ENCODE measurements at regions not wholly inside any gene's neighbourhood (a gene's known extent, or its start where the extent isn't known, plus 50 kb on each side); places are given as distances from the start of the nearest gene placed in this dataset.

DNA sequence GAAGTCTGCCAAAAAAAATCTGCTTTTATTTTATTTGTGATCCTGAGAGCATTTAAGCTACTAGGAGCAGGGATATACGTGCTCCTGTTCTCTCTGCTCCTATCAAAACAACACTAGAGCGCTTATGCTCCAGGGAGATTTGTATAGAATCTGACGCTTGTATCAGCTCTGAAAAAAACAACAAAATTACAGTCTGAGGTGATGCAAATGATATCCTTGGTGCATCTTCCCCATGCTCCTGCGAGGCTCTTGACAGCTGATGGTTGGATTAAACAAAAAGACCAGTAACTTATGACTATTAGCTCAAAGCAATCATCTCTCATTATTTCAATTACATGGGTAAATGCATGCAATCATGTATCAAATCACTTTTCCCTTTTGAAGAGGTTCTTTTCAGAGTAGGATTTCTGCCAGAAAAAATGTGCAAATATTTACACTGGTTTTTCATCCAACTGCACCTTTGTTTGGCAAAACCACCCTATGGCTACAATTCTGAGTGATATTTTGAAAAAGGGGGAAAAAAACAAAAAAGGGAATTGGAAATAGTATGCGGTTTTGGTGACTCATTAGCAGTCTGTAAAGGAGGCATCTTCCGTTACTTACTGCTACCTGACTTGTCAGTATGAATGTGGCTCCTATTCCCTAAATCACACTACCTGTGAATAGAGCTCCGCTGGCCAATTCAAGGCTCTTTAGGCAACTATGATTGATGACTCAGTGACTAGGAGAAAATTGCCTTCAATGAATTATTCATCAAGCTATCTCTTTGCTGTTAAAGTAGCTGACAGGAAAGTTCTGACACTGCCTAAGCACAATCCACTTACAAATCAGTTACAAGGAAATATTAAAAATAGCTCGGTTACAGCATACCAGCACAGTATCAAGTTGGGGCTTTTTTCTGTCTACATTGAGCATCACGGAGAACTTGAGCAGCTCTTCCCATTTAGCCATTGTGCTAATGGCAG, 450.0 kb downstream of the FOXG1 start:
- no peak for DNase-seq (ENCODE audit: low spot score)

DNA sequence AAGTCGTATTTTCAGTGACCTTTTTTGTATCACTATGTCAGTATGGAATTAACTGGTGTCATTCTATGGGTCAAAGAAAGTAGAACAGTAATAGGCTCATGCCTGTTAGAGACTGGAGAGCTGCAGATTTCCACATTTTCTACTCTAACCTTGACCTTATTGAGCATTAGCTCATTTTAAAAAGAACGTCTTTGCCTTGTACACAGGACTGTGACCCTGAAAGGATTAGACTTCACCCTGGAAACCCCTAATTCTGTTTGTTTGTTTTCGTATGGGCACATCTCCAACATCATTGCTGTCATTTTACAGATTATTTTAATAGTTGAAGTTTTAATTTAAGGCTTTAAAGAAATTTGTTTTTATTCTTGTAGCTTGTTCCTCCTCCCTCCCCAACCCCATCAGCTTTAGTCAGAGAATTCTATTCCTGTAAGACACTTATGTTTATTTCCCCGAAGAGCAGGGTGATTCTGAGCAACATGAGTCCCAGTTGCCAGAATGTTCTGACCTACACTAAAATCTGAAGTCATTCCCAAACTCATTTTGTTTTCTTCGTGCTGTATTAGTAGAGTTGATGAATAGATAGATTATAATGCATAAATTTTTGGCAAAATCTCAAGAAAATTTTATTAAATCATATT, 451.3 kb downstream of the FOXG1 start:
- DNase-seq (ENCODE audit: low spot score) = no peak

DNA sequence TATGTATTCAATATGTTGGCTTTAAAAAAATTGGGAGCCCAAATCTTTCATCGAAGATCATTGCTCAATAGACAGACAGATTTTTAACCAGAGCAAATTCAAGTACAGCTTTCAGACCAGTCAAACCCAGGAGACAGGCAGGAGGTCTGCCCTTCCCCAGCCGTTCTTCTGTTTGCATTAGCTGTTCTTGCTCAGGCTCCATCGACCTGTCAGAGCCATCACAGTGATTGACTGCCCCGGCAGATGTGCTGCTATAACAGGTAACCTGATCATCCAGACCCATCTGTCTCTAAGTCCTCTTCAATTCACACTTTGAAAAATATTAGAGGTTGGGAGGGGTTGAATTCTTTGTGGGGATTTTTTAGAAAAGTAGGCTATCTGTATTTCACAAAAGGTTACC, 453.5 kb downstream of the FOXG1 start:
- DNase-seq (ENCODE audit: low spot score) = no peak

DNA sequence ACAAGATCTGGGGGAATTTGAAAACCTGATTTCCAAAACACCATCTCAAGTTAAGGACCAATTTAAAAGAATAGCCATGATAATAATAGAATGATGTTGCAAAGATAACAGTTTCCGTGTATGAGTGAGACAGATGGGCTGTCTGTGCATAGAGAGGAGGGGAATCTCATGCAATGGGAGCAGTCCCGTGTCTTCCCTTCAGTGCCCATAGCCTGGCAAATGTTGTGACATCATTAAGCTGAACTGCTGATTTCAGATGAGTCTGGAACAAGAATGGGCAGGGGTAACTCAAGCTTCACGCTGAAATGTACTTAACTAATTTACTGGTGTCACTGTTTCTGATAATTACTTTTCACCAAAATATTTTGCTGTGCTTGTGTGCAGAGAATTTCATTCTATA, 454.0 kb downstream of the FOXG1 start:
- DNase-seq (ENCODE audit: low spot score) = no peak

DNA sequence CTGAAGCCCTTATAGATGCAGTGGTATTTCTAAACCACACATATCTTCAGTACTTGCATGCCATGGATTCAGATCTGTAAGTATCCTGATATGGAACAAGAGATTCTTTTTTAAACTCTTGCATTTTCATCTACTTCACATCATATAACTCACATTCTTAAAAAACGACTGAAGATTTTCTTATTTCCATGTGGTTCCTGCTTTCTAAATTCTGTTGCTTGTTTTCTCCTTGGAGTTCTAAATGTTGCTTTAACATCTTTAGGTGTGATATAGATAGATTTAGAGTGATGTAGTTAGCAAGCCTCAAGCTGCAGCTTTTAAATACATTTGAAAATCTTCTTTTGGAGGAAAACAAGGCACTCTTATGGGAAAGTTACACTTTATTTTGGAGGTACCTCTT, 455.4 kb downstream of the FOXG1 start:
- DNase-seq (ENCODE audit: low spot score) = no peak

DNA sequence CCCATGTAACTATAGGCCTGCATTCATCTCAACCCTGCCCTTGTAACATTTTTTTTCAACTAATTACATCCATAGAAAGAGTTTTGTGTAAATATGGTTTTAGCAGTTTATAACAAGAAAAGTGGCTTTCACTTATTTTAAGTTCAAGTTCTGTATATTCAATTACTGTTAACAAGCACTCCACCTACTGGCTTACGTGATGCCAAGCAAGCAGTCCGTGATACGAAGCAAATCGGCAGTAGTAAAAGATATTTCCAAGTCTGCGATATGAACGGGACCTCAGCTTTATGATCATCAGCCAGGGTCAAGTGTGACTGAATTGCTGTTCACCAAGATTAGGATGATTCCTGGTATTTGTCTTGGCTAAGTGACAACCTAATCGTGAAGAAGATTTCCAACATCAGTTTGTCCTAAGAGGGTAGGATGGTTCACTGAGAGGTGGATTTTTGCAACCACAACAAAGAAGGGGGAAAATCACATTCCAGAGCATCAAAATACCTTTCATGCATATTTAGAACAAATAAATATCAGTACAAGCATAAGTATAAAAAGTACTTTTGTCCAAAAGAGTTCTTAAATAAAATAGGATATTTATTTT, 456.2 kb downstream of the FOXG1 start:
- peak; percentile 28 for DNase-seq (ENCODE audit: low spot score)

DNA sequence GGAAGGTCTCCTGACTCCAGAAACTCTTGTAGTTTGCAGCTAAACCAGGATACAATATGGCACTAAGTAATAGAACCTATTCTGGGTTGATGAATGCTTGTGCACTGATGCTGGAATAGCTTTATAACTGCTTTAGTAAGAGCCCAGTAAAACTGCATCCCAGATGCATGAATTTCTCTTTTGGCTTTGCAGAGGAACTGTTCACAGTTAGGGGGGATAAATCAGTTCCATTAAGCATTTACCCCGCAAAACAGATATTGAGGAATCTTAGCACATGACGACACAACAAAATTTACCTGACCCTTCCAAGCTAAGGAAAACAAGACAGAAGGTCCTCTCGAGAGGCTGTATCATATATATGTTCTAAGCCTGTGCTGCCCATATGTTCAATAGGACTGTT, 457.4 kb downstream of the FOXG1 start:
- DNase-seq (ENCODE audit: low spot score) = no peak

DNA sequence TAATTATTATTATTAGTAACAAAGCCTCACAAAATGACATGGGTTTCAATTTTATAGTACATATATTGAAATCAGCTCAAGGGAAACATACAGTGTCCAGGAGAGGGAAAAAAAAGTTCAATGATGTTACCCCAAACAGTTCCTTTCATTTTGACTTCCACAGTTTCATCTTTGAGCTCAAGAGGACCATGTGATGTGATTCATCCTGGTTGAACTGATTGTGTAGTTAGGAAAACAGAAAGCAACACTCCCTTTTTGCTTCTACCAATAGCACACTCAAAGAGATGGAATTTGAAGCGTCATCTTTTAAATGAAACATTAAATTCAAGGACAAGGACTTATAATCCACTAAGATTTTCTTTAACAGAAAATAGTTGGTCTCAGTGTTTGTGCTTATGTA, 461.0 kb downstream of the FOXG1 start:
- DNase-seq (ENCODE audit: low spot score) = no peak

DNA sequence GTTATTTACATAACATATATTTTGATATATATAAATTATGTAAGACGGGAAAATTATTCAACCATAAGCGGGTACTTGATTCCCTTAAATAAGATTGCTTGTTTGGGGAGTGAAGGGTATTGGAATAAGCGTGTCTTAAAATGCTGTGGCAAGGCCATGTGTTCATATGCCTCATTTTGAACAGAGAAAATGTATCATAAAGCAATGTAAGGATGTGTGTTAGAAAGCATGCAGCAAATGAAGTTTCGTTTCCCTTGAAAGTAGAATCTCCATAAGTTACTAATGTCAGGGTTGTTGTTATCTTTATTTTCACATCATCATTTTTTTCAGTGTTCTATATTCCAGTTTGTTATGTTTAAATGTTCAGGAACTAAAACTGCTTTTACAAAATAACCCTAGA, 465.6 kb downstream of the FOXG1 start:
- DNase-seq (ENCODE audit: low spot score) = no peak

DNA sequence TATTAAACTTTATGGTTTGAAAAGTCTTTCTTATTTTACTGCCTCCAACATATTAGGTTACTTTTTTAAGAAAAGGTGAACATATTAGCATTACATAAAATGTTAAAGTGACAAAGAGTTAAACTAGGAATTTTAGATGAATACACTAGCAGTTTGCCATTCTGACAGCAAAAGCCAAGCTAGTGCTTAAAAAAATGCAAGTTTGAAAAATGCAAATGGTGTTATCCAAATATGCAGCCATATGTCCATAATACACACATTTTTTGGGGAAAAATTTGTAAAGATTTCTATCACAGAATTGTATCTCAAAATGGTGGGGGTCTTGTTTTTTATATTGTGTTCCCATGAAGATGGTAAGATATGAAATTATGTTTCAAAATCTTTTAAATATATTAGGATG, 466.1 kb downstream of the FOXG1 start:
- no peak for DNase-seq (ENCODE audit: low spot score)

DNA sequence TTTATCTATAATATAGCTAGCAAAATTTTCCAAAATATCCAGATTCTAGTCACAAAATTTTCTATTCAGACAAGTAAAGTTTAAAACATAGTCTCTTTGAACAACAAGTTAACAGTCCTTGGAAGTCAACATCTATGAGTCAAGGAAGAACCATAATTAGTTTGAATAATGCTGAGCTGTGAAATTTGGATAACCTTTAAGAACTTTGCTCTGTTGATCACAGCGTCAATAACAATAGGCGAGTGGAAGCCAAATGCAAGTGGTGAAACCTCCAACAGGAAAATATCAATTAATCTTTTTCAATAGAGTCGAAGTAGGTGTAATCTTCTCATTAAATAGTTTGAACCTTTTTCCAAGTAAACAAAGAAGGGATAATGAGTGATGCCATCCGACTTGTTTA, 466.6 kb downstream of the FOXG1 start:
- no peak for DNase-seq (ENCODE audit: low spot score)

DNA sequence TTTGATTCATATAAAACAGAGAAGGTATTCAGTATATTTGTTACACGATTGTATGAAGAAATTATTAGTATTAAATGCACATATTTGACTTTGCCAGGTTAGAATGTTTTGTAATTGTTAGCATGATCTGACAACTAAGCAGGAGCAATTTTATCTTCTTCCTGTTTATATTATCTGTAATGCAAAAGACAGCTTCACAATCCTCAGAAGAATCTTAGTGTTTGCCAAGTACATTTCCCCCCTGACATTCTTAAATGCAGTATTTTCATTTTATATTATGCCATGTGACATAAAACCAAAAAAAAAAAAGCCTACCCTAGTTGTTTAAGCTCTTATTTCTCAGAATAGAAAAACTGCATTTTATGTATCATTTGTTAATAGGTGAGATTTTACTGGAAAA, 469.4 kb downstream of the FOXG1 start:
- no peak for DNase-seq (ENCODE audit: low spot score)

DNA sequence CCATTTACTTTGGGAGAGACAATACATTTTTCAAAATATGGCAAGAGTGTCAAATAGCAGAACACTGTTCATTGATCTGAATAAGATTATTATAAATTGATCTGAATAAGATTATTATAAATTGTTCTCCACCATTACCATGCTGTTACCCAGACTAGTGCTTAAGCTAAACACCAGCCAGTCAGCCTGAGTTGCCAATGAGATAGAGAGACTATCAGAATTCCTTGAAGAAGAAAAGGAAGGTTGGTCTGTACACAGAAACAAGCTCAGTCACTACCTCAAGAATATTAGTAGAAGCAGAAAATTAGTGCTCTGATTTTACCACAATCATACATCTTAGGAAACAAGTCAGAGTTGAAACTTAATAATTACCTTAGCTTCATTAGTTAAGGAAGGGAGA, 469.8 kb downstream of the FOXG1 start:
- no peak for DNase-seq (ENCODE audit: low spot score)

DNA sequence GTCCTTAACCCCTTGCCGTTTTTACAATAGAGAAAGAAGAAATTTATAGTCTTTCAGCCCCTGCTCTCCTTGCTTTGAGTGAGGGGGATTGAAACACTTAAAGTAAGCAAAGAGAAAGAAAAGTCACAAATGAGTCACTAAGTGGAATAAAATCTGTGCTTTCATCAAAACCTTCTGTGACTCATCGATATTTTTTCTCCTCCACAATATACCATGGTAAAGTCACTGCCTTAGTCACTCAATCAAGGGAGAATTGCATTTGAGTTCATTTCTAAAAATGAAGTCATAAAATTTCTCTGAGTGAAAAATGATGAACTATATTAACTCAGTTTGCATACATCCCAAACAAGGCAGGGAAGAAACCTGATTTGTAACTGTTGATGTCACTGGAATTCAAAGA, 470.3 kb downstream of the FOXG1 start:
- no peak for DNase-seq (ENCODE audit: low spot score)

DNA sequence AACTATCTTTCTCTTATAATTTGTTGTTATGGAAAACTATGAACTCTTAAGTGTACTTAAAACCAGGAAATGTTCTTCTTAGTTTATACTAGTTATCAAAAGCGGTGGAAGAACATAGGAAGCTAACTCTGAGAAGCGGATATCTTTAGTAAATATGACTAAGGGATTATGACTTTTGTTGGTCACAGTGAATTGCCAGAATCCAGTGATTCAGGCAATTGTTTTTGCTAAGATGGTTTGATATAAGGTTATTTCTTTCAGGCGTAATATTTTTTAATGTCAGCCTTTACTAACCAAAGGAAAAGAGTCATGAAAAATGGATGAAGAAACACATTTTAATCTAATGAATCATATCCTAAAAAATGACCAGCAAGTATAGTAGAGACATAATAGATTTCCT, 473.5 kb downstream of the FOXG1 start:
- DNase-seq (ENCODE audit: low spot score) = no peak

DNA sequence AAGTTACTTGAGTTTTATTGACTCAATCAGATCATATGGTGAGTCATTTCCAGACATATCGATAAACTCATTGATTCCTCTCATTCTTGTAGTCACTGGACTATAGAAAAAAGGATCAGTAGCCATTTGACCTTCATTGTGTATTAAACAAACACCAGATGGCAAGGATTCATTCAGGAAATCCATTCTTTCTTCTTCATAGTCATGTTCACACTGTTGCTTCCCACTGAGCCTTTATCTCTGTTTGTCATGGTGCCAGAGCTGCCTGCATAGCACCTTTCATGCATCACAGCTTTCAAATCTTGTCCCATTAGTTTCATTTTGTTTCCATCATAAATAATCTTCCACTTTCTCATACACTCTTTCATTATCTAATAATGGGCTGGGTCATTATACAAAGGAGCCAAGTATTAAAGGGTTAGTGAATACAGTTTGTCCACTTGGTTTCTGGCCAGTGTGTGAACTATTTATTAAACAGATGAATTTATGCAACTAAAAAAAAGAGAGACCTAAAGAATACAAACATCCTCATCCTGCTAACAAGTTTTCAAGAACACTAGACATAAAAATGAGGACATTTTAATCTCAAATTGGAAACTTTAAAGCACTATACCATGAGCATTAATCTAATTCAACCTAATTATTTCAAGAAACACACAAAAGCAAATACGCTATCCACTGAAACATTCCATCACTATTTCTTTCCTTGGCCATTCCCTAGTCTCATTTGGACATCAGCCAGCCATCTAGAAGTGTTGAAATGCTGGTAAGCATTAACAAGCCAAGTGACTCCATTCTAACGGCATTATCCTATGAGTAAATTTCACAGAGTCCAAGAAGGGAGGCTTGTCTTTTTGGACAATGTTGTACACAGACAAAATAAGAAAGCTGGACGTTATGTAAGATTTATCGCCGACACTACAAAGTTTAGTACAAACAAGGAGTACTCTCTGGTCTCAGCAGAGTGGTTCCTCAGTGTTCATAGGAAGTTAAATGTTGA, 476.5 kb downstream of the FOXG1 start:
- no peak for DNase-seq (ENCODE audit: low spot score)

DNA sequence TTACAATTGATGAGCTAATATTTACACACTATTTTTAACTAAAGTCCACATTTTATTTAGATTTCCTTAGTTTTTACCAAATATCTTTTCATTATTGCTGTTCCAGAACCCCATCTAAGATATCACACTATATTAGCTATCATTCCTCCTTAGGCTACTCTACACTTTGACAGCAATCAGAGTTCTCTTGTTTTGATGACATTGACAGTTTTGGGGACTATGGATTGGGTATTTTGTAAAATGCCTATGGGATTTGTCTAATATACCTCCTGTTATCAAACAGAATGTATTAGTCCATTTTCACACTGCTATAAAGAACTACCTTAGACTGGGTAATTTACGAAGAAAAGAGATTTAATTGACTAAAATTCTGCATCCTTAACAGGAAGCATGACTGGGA, 489.1 kb downstream of the FOXG1 start:
- no peak for DNase-seq (ENCODE audit: low spot score)

DNA sequence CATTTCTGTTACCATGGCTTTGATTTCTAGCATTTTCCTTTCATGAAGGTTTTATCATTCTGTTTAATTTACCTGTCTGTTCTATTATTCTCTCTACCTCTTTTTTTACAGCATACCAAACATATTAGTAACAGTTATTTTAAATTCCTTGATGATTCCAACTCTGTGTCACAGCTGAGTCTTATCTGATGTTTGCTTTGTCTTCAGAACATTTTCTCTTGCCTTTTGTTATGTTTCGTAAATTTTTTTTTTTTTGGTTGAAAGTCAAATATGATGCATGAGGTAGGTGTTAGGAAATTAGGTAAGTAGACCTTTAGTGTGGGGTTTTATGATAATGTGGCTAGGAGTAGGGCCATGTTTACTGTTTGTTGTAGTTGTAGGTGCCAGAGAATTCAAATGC, 496.4 kb downstream of the FOXG1 start:
- no peak for DNase-seq (ENCODE audit: low spot score)

DNA sequence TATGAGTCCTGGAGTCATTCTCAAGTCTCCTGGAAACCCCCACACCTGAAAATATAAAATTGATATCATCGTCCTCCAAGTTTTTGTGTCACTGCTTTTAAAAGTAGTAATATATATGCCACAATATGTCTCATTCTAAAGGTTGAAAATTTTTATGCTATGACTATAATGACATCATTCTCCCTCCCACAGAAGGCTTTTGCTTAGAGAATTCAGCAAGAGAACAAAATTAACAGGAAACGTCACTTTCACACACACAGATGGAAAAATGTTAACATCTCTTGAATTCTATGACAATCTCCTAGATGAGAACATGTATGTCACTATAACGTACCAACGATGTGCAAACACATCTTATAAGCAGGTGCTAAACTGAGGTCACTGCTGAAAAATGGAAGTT, 498.3 kb downstream of the FOXG1 start:
- no peak for DNase-seq (ENCODE audit: low spot score)

DNA sequence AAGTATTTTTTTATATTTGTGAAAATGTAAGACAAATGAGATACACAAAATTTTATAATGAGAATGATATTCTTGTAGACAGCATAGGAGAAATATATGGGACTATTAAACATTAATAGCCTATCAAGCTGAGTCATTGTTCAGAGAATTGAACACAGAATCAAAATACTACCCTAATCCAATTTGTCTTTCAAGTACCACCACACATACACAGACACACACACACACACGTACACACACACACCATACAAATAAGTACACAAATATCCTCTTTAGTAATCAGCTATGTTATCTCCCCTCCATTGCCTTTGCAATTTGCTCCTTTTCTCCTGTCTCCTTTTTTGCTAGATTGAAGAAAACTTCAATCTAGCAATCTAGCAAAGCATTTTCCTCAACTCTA, 499.3 kb downstream of the FOXG1 start:
- no peak for DNase-seq (ENCODE audit: low spot score)

DNA sequence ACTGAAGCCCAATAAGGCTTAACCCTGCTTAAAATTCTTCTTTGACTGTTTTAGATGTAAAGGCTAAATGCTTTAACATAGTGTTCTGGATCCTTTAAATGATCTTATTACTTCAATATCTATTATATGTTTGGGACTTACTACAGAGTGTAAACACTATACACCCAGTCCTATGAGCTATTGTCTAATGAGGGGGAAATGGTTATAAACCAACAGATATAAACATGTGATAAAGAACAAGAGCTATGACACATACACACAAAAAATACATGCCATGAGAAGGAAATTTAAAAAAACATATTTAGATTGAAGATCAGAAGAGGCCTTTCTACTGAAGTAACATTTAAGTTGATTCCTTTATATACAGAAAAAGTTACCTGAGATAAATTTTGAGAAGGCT, 505.1 kb downstream of the FOXG1 start:
- no peak for DNase-seq (ENCODE audit: low spot score)

DNA sequence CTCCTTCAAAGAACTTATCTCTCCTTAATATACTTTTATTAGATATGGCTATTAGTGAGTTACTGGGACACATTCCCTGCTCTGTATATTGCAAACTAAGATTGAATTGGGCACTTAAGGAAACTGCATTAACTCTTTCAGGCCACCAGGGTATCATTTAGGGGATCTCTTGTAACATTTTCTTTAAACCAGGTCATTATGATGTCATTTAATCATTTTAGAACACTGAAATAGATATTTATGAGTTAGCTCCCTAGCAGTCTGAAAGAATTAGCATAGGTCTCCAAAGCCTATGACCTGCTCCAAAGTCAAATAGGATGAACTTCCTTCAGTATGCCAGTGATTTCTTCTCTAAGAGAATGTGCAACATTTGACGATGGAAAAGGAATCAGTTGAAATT, 506.9 kb downstream of the FOXG1 start:
- DNase-seq (ENCODE audit: low spot score) = no peak

Measured in HT-29 (cell line).